Suppressor macrophage treated with lipopolysaccharide for 1 hour (primary cell): ENCODE measurements at regions not wholly inside any gene's neighbourhood (a gene's known extent, or its start where the extent isn't known, plus 50 kb on each side); places are given as distances from the start of the nearest gene placed in this dataset.
A peak's percentile ranks its signal among the peaks of the same experiment; 100 is the strongest.

Experiments
- DNase-seq, 3 donors: peaks; one replicate each; pipeline ENCODE4 v3.0.0-alpha.2; 2020 to 2022

GRCh38 chr3:111244760-111245159, 173.1 kb downstream of the NECTIN3 start:
- no peak for DNase-seq

GRCh38 chr3:111246967-111247760, 175.5 kb downstream of the NECTIN3 start:
- DNase-seq, result no peak

- no peak for DNase-seq
These were observed 176.8 kb downstream of the NECTIN3 start for GRCh38 chr3:111248406-111248805.

- no peak for DNase-seq
These were observed 177.8 kb downstream of the NECTIN3 start for GRCh38 chr3:111249421-111249820.

- peak in 2 of 3 donors; percentile 5 to 9 for DNase-seq
These were observed 181.2 kb downstream of the NECTIN3 start for GRCh38 chr3:111252779-111253178.

- DNase-seq, result no peak
These were observed 182.1 kb downstream of the NECTIN3 start for GRCh38 chr3:111253733-111254132.

- no peak for DNase-seq
These were observed 189.3 kb downstream of the NECTIN3 start for GRCh38 chr3:111260878-111261277.

- DNase-seq, result no peak
These were observed 198.2 kb downstream of the NECTIN3 start for GRCh38 chr3:111269777-111270176.

GRCh38 chr3:111277226-111277625, 205.6 kb downstream of the NECTIN3 start:
- DNase-seq, result no peak

- DNase-seq, result no peak
These were observed 207.3 kb downstream of the NECTIN3 start for GRCh38 chr3:111278959-111279358.

- DNase-seq, result peak; percentile 9 to 22 (median 13)
These were observed 210.4 kb downstream of the NECTIN3 start for GRCh38 chr3:111282024-111282423.

GRCh38 chr3:111283165-111283564, 211.5 kb downstream of the NECTIN3 start:
- no peak for DNase-seq

- no peak for DNase-seq
These were observed 213.0 kb downstream of the NECTIN3 start for GRCh38 chr3:111284503-111285183.

- DNase-seq, result no peak
These were observed 213.5 kb downstream of the NECTIN3 start for GRCh38 chr3:111285184-111285538.

GRCh38 chr3:111285694-111286093, 214.1 kb downstream of the NECTIN3 start:
- no peak for DNase-seq

GRCh38 chr3:111286746-111287145, 215.1 kb downstream of the NECTIN3 start:
- no peak for DNase-seq

- no peak for DNase-seq
These were observed 220.5 kb downstream of the NECTIN3 start for GRCh38 chr3:111292117-111292516.

- no peak for DNase-seq
These were observed 227.6 kb downstream of the NECTIN3 start for GRCh38 chr3:111299192-111299615.

- peak in 1 of 3 donors; percentile 29 for DNase-seq
These were observed 229.7 kb downstream of the NECTIN3 start for GRCh38 chr3:111301238-111301798.

GRCh38 chr3:111302063-111302462, 230.4 kb downstream of the NECTIN3 start:
- DNase-seq, result no peak

- no peak for DNase-seq
These were observed 232.1 kb downstream of the NECTIN3 start for GRCh38 chr3:111303760-111304159.

GRCh38 chr3:111307676-111308075, 234.3 kb upstream of the CD96 start:
- no peak for DNase-seq

- DNase-seq, result no peak
These were observed 230.9 kb upstream of the CD96 start for GRCh38 chr3:111311126-111311525.

- no peak for DNase-seq
These were observed 230.2 kb upstream of the CD96 start for GRCh38 chr3:111311709-111312235.
